ENCODE measurements at regions not wholly inside any gene's neighbourhood (a gene's known extent, or its start where the extent isn't known, plus 50 kb on each side); places are given as distances from the start of the nearest gene placed in this dataset.
"Not testable (repeated sequence)": the region's sequence is repeated elsewhere in the genome, so short reads cannot be mapped to it uniquely, and the experiment has no call there.

GRCh38 chr12:71321531-71321930 is 118.1 kb upstream of the LGR5 start:
- ChIA-PET POLR2A (no interaction called here), CTCF (interaction anchor here (1.9 to 2.1 kb wide), 2 partner anchors 8 to 19 kb away, joined by 4 to 6 read pairs; no protein-coding TSS in a partner anchor)
- DNase-seq (ENCODE audit: extremely low spot score), result no peak
- TF ChIP-seq CTCF (IDR thresholded peaks at IDR 0.05; ENCODE audit: control extremely low read depth, extremely low read depth, low read depth, missing control alignments), result no peak

GRCh38 chr12:71321130-71321529 is 118.5 kb upstream of the LGR5 start:
- POLR2A ChIA-PET, result no interaction called here
- no peak for DNase-seq (ENCODE audit: extremely low spot score)
- no peak for TF ChIP-seq CTCF (IDR thresholded peaks at IDR 0.05; ENCODE audit: control extremely low read depth, extremely low read depth, low read depth, missing control alignments)
- CTCF ChIA-PET, result interaction anchor here (2.1 kb wide), 1 partner anchor 19 kb away, joined by 6 read pairs; no protein-coding TSS in a partner anchor

GRCh38 chr12:71315328-71315985 is 124.1 kb upstream of the LGR5 start:
- no peak for TF ChIP-seq CTCF (IDR thresholded peaks at IDR 0.05; ENCODE audit: control extremely low read depth, extremely low read depth, low read depth, missing control alignments)
- CTCF ChIA-PET, result interaction anchor here (1.0 to 1.3 kb wide), 2 partner anchors 13 to 18 kb away, joined by 3 to 4 read pairs; no protein-coding TSS in a partner anchor
- no peak for DNase-seq (ENCODE audit: extremely low spot score)
- POLR2A ChIA-PET, result no interaction called here

- DNase-seq (ENCODE audit: extremely low spot score), result no peak
- TF ChIP-seq CTCF (IDR thresholded peaks at IDR 0.05; ENCODE audit: control extremely low read depth, extremely low read depth, low read depth, missing control alignments), result no peak
- ChIA-PET POLR2A (no interaction called here), CTCF (interaction anchor here (1.3 to 1.5 kb wide), 2 partner anchors 10 to 15 kb away, joined by 3 to 4 read pairs; no protein-coding TSS in a partner anchor)
These were observed 126.7 kb upstream of the LGR5 start for GRCh38 chr12:71312768-71313403.

GRCh38 chr12:71311611-71312010 is 128.0 kb upstream of the LGR5 start:
- POLR2A ChIA-PET; CTCF ChIA-PET; DNase-seq (ENCODE audit: extremely low spot score): not testable (repeated sequence)

GRCh38 chr12:71306808-71307207 is 132.8 kb upstream of the LGR5 start:
- POLR2A ChIA-PET, result no interaction called here
- CTCF ChIA-PET, result no interaction called here
- DNase-seq (ENCODE audit: extremely low spot score), result no peak
- TF ChIP-seq CTCF (IDR thresholded peaks at IDR 0.05; ENCODE audit: control extremely low read depth, extremely low read depth, low read depth, missing control alignments), result no peak

GRCh38 chr12:71304306-71304705 is 135.3 kb upstream of the LGR5 start:
- ChIA-PET POLR2A (no interaction called here), CTCF (no interaction called here)
- no peak for TF ChIP-seq CTCF (IDR thresholded peaks at IDR 0.05; ENCODE audit: control extremely low read depth, extremely low read depth, low read depth, missing control alignments)
- no peak for DNase-seq (ENCODE audit: extremely low spot score)
